ENCODE measurements at regions not wholly inside any gene's neighbourhood (a gene's known extent, or its start where the extent isn't known, plus 50 kb on each side); places are given as distances from the start of the nearest gene placed in this dataset.

DNA sequence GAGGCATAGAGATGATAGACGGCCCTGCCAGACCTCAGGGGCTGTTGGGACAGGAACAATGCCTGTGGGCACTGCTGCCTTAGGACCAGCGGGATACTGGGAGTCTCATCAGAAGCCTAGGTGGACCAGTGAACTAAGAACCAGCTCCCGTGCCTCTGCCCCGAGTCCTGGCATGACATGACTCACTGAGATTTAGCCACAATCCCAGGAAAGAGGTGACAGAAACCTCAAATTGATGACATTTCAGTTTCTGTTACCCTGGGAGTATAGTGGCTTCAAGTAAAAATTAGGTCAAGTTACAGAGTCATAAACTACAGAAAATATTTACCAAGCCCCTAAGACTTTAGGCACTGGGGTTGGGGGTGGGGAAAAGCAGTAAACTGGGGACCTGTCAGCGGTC is 74.6 kb upstream of the GADD45A start:
- no peak for TF ChIP-seq ZNF785 (tag by site-specific recombination; IDR thresholded peaks at IDR 0.05)
- no peak for TF ChIP-seq MZF1 (tag by site-specific recombination; IDR thresholded peaks at IDR 0.05; ENCODE audit: borderline replicate concordance)
- no peak for TF ChIP-seq ZBTB11 (tag by site-specific recombination; conservative IDR thresholded peaks at IDR 0.05; ENCODE audit: low read depth)
- no peak for TF ChIP-seq ZNF580 (tag by site-specific recombination; IDR thresholded peaks at IDR 0.05)
- TF ChIP-seq ZNF747 (tag by site-specific recombination; IDR thresholded peaks at IDR 0.05) = no peak
- TF ChIP-seq ZNF266 (tag by site-specific recombination; IDR thresholded peaks at IDR 0.05; ENCODE audit: low read depth) = no peak
- no peak for TF ChIP-seq ZNF585B (tag by site-specific recombination; IDR thresholded peaks at IDR 0.05)
- no peak for TF ChIP-seq RBAK (tag by site-specific recombination; IDR thresholded peaks at IDR 0.05)
- no peak for TF ChIP-seq ZBTB6 (tag by site-specific recombination; IDR thresholded peaks at IDR 0.05)
- TF ChIP-seq ZNF391 (tag by site-specific recombination; IDR thresholded peaks at IDR 0.05; ENCODE audit: borderline replicate concordance, low read depth) = no peak
- TF ChIP-seq ZNF571 (tag by site-specific recombination; IDR thresholded peaks at IDR 0.05) = no peak
- no peak for TF ChIP-seq IKZF3 (tag by site-specific recombination; IDR thresholded peaks at IDR 0.05)
- no peak for TF ChIP-seq ZNF76 (tag by site-specific recombination; IDR thresholded peaks at IDR 0.05; ENCODE audit: borderline replicate concordance, low read depth)
- TF ChIP-seq, protein P1, sequence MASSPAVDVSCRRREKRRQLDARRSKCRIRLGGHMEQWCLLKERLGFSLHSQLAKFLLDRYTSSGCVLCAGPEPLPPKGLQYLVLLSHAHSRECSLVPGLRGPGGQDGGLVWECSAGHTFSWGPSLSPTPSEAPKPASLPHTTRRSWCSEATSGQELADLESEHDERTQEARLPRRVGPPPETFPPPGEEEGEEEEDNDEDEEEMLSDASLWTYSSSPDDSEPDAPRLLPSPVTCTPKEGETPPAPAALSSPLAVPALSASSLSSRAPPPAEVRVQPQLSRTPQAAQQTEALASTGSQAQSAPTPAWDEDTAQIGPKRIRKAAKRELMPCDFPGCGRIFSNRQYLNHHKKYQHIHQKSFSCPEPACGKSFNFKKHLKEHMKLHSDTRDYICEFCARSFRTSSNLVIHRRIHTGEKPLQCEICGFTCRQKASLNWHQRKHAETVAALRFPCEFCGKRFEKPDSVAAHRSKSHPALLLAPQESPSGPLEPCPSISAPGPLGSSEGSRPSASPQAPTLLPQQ (tag by site-specific recombination; IDR thresholded peaks at IDR 0.05) = no peak
- TF ChIP-seq, protein P2, sequence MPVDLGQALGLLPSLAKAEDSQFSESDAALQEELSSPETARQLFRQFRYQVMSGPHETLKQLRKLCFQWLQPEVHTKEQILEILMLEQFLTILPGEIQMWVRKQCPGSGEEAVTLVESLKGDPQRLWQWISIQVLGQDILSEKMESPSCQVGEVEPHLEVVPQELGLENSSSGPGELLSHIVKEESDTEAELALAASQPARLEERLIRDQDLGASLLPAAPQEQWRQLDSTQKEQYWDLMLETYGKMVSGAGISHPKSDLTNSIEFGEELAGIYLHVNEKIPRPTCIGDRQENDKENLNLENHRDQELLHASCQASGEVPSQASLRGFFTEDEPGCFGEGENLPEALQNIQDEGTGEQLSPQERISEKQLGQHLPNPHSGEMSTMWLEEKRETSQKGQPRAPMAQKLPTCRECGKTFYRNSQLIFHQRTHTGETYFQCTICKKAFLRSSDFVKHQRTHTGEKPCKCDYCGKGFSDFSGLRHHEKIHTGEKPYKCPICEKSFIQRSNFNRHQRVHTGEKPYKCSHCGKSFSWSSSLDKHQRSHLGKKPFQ (tag by site-specific recombination; IDR thresholded peaks at IDR 0.05) = no peak
- TF ChIP-seq ZNF843 (tag by site-specific recombination; IDR thresholded peaks at IDR 0.05) = no peak
- no peak for TF ChIP-seq ZNF837 (tag by site-specific recombination; IDR thresholded peaks at IDR 0.05)
- Histone ChIP-seq H3K27ac (ENCODE audit: extremely low read depth, low read depth, low read length) (no peak overlapping the region), H3K9me3 (ENCODE audit: control insufficient read depth, insufficient read depth, low read depth, low read length) (no peaks in the 10 kb centered on the region), H3K4me1 (ENCODE audit: control insufficient read depth, insufficient read depth, low read length) (no peaks in the 10 kb centered on the region), H3K4me3 (ENCODE audit: low read depth, low read length) (no peak overlapping the region), H3K36me3 (ENCODE audit: control insufficient read depth in 2 of 2, insufficient read depth in 1 of 2, low read length in 2 of 2) (no peaks in the 10 kb centered on the region)
- ChIA-PET POLR2A (no interaction called here), CTCF (interaction anchor here (1.0 kb wide), 1 partner anchor 49 kb away, joined by 4 read pairs; no protein-coding TSS in a partner anchor)

- H3K4me1 ChIP-seq (ENCODE audit: control insufficient read depth, insufficient read depth, low read length) = no peaks in the 10 kb centered on the region
- no peak overlapping the region for H3K27ac ChIP-seq (ENCODE audit: extremely low read depth, low read depth, low read length)
- POLR2A ChIA-PET = no interaction called here
- no peaks in the 10 kb centered on the region for H3K9me3 ChIP-seq (ENCODE audit: control insufficient read depth, insufficient read depth, low read depth, low read length)
- no peaks in the 10 kb centered on the region for H3K36me3 ChIP-seq (ENCODE audit: control insufficient read depth in 2 of 2, insufficient read depth in 1 of 2, low read length in 2 of 2)
- no peak for TF ChIP-seq KLF10 (tag by site-specific recombination; IDR thresholded peaks at IDR 0.05)
- no peak overlapping the region for H3K4me3 ChIP-seq (ENCODE audit: low read depth, low read length)
- CTCF ChIA-PET = interaction anchor here (1.0 kb wide), 1 partner anchor 8 kb away, joined by 3 read pairs; no protein-coding TSS in a partner anchor
These were observed 73.2 kb upstream of the GADD45A start for GRCh38 chr1:67611846-67612245.

All from HEK293 (cell line).